ENCODE measurements at regions not wholly inside any gene's neighbourhood (a gene's known extent, or its start where the extent isn't known, plus 50 kb on each side); places are given as distances from the start of the nearest gene placed in this dataset.

DNA sequence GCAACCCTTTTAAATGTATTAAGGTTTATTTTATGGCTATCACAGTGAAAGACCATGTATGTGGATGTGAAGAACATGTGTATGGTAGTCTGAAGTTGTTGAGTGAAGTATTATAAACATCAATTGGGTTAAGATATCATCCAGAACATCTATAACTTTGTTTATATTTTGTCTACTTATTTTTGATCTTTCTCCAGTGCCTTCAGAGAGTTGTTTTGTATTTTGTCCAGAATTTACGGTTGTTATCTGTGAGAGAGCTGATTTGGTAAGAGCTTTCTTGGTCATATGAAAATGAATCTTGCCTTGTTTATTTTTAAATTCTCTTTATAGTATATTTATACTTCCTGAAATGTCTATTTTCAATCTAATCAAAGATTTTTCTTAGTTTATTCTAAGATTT lies 573.7 kb upstream of the POU3F3 start:
- no peak for DNase-seq (ENCODE audit: low read depth in 4 of 4, low spot score in 3 of 4)

DNA sequence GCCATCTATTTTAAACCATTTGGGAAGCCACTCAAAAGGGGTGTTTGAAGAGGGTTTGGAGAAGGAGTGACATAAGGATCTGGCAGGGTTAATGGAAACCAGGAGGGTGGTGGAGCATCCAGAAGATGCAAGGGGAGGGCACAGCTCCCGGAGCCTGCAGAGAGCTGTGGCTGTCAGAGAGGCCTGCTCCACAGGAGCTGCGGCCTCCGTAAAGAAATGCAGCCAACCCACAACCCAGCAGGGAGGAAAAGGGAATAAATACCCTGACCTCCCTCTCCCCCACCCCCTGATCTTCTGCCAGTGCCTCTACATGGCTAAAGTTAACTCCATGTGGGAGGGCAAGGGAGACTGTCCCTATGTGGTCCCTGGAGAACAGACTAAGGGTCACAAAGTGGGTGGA lies 567.1 kb upstream of the POU3F3 start:
- no peak for DNase-seq (ENCODE audit: low read depth in 4 of 4, low spot score in 3 of 4)

- DNase-seq (ENCODE audit: low read depth in 4 of 4, low spot score in 3 of 4), result peak in 2 of 4 donors; percentile 24 to 30
These were observed 564.0 kb upstream of the POU3F3 start for GRCh38 chr2:104289651-104290565.

GRCh38 chr2:104290566-104290891 lies 563.4 kb upstream of the POU3F3 start:
- no peak for DNase-seq (ENCODE audit: low read depth in 4 of 4, low spot score in 3 of 4)

DNA sequence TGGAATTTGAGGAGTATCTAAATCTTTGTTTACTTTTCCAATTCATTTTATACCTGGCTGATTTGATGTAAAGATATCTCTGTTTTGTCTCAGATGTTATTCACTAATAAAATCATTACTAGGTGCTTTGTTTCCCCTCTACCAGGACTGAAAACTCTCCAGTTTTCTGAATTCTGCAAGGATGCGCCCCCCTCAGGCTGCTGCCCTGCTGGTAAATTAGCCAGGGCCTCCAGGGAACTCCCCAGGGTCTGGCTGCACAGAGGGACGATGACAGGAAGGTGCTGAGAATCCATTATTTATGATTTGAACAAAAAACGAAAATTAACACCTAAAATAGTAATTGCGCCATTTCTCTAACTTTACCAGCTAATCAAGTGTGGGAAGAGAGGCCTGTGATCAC lies 541.2 kb upstream of the POU3F3 start:
- DNase-seq (ENCODE audit: low read depth in 4 of 4, low spot score in 3 of 4), result no peak

GRCh38 chr2:104318001-104318665 lies 535.8 kb upstream of the POU3F3 start:
- no peak for DNase-seq (ENCODE audit: low read depth in 4 of 4, low spot score in 3 of 4)

GRCh38 chr2:104321116-104321795 lies 532.7 kb upstream of the POU3F3 start:
- DNase-seq (ENCODE audit: low read depth in 4 of 4, low spot score in 3 of 4), result no peak

DNA sequence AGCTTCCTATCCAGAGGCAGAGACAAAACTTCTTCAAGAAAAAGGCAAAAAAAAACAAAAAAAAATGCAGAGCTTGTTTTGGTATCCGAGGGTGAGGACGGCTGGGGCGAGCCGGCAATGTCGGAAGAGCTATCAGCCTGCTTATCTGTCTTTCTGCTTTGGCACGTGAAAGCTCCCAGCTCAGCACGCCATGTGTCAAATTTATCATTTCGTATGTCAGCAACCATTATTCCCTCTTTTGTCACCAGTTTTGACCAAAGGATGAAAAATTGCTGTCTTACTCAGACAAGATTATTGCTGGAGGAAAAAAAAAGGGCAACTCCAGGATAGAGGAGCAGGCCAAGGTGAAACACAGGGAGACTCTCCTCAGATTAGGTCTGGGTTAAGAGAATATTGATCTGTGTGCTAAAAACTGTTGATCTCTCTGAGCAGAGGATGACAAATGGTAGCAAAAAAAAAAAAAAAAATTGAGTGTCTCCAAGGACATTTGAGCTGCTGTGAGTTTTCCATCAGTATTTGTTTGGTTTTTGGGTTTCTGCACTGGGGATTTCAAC lies 532.0 kb upstream of the POU3F3 start:
- no peak for DNase-seq (ENCODE audit: low read depth in 4 of 4, low spot score in 3 of 4)

GRCh38 chr2:104332731-104333130 lies 521.2 kb upstream of the POU3F3 start:
- DNase-seq (ENCODE audit: low read depth in 4 of 4, low spot score in 3 of 4), result no peak

DNA sequence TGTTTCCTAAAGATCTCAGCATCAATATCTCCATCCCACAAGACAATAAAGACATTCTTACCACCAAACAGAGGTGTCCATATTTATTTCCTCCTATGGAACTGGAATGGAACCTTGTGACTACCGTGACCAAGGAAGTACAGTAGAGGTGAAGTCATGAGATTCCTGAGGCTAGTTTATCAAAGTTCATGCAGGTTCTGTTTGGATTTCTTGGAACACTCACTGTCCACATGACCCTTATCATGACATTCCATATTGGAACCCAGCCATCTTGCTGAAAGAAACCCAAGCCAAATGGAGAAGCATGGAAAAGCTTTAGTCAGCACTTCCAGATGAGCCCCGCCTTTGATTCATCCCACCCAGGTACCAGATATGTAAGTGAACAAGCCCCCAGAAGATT lies 516.0 kb upstream of the POU3F3 start:
- DNase-seq (ENCODE audit: low read depth in 4 of 4, low spot score in 3 of 4), result no peak

DNA sequence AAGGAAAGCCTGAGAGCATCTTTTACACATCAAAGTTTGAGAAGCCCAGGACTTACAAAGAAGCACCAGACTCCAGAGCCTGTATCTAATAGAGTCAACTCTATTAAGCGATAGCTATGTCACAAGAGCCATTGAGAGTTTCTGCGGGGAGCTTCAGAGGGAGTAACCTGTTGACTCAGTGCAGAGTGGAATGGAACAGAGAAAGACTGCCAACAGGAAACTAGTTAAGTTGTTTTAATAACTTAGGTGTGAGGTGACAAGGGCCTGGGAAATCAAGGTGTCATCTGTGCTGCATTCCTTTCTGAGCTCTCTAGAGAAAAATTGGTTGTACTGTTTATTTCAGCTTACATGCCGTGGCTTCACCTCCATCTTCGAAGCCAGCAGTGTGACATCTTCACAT lies 513.8 kb upstream of the POU3F3 start:
- DNase-seq (ENCODE audit: low read depth in 4 of 4, low spot score in 3 of 4), result no peak

DNA sequence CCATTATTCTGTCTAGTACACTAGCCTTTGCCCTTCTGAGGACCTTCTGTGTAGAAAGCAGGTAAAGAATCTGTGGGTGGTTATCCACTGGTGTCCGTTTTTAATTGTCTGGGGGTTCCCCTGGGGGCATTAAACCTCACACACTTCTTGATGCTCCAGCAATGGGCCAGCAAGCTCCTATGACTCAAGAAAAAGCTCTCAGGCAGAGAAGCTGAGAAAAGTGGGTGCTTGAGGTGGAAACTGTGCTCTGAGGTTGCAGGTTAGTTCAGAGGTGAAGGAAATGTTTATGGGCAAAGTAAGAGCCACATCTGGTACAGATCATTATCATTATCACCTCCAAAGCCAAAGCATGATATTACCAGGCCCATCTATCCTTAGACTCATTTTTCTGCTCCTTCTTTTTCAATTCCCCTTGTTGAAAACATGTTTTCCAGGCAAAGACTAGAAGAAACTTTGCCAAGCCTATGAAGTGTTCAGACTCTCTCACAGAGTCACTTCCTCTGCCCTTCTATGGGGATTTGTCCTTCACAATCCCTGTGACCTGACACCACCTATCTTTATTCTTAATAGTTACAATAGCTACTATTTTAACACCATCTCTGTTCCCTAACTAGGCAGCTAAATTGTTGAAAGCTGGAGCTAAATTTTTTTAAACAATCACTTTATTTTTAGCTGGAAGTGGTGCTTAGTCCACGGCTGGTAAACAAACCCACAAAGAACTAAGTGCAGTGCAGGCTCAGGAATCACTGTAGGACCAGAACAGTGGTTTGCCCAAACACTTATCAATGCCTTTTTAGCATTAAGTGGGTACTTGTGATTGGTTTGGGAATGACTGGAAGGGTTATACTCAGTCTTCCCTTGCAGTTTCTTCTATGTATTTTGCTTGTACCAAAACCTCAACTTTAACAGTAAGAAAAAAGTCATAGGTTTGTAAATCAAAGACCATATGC lies 512.8 kb upstream of the POU3F3 start:
- DNase-seq (ENCODE audit: low read depth in 4 of 4, low spot score in 3 of 4), result no peak

DNA sequence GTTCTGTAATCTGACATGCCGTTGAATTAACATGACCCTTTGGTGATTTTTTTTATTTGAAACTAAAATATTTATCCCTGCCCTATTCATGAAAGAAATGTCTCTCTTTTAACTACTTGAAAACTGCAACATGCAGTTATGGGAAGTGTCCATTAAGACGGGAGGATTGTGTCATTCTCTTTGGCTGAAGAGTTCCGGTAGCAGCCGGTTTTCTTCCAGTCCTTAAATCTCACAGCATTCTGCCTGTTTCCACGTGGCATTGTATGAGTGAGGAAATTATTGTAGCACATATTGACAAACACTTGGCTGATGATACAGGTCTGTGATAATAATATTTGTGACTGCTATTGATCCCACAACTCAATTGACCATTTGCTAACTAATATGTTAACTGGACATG lies 509.6 kb upstream of the POU3F3 start:
- DNase-seq (ENCODE audit: low read depth in 4 of 4, low spot score in 3 of 4), result no peak

GRCh38 chr2:104344985-104345384 lies 508.9 kb upstream of the POU3F3 start:
- DNase-seq (ENCODE audit: low read depth in 4 of 4, low spot score in 3 of 4), result no peak

- DNase-seq (ENCODE audit: low read depth in 4 of 4, low spot score in 3 of 4), result no peak
These were observed 495.8 kb upstream of the POU3F3 start for GRCh38 chr2:104358122-104358521.

- no peak for DNase-seq (ENCODE audit: low read depth in 4 of 4, low spot score in 3 of 4)
These were observed 492.5 kb upstream of the POU3F3 start for GRCh38 chr2:104361414-104361813.

GRCh38 chr2:104368089-104368488 lies 485.8 kb upstream of the POU3F3 start:
- no peak for DNase-seq (ENCODE audit: low read depth in 4 of 4, low spot score in 3 of 4)

DNA sequence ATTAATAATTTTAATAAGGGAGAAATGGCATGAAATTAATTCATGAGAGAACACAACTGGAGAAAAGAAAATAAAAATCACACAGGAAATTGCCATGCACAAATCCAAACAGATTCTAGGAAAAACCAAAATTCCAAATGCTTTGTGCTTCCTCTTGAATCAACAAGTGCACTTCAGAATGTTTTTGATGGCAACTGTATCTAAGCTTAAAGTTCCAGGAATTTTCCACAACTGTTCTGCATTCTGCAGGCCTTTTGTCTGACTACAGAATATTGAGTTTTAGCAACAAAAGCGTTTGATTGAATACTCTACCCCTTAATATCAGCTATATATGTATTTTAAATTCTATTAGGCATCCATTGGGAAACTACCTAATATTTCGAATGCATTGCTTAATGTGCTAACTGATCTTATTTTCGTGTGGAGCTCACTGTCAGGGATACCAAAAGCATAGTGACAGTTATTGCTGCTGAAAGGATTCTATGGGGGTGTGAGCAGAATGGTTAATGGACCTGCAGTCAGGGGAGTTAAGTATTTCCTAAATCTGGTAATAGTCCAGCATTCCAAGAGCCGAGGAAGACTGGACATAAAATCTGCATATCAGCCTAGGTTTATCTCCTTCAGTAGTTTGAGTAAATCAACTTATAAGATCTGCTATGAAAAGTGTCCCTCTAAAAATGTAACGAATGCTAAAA lies 482.7 kb upstream of the POU3F3 start:
- DNase-seq (ENCODE audit: low read depth in 4 of 4, low spot score in 3 of 4), result no peak

DNA sequence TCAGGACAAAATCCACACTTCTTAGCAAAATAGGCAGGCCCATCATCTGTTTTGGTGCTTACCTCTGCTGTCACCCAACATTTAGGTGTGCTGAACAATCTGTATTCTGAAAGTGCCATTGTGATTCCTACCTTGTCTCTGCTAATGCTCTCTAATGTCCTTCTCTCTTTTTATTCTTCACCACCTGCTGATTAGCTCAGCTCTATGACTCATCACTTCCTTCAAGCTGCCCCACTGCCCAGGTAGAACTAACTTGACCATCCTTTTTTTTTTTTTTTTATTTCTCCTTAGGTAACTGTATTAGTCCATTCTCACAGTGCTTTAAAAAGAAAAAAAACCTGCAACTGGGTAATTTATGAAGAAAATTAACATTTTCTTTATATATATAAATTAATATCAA lies 478.7 kb upstream of the POU3F3 start:
- DNase-seq (ENCODE audit: low read depth in 4 of 4, low spot score in 3 of 4), result no peak

Data from right renal pelvis (tissue), 4 donors.